ENCODE measurements at regions not wholly inside any gene's neighbourhood (a gene's known extent, or its start where the extent isn't known, plus 50 kb on each side); places are given as distances from the start of the nearest gene placed in this dataset.

DNA sequence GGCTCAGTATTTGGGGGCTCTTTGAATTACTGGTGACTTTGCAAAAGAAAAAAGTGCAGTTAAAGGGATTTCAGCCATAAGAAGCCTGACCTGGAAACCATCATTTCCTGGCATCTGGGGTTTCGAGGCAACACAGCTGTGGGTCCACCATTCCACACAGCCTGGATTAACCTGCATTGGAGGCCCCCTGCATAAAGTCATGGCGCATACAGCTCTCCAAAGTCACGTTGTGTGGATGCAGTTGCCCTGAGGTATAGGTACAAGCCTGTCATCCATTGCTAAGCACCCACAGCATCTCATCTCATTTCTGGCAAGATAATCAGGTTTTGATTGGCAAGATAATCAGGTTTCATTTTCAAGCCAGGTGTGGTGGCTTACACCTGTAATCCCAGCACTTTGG, 54.5 kb upstream of the TAGAP start:
- DNase-seq: no peak

- no peak for DNase-seq
Measured at GRCh38 chr6:159098636-159099106, 53.9 kb upstream of the TAGAP start.

GRCh38 chr6:159097256-159097655, 52.5 kb upstream of the TAGAP start:
- DNase-seq: no peak

DNA sequence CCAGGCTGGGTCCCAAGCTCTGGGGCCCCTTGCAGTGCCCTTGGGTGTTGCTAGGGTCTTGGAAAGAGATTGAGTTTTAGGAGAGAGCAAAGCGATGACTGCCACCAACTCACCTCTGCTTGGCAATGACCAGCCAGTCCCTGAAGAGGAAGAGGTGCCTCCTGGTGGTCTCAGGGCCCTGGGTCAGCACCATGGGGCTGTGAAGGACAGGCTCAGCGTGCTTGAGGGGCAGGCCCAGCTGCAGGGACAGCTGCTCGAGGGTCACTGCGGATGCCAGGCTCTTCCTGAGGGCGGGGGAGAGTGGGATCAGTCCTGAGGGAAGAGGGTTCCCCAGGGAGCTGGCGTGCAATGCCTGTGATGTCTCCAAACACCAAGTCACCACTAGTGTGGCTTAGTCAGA, 50.8 kb upstream of the TAGAP start:
- no peak for DNase-seq

GRCh38 chr6:159094444-159095252, 49.9 kb upstream of the TAGAP start:
- DNase-seq: no peak
